G401.6 (cell line): ENCODE measurements at regions not wholly inside any gene's neighbourhood (a gene's known extent, or its start where the extent isn't known, plus 50 kb on each side); places are given as distances from the start of the nearest gene placed in this dataset.

Experiments used
- FAIRE-seq: peaks from 2 replicates; lab custom pipeline; 2012; peaks lifted over from hg19 to GRCh38; lab: Jason Lieb, UNC

- FAIRE-seq = no peak
Observed at GRCh38 chr10:105714728-105715127, 1073.6 kb downstream of the SORCS3 start.

DNA sequence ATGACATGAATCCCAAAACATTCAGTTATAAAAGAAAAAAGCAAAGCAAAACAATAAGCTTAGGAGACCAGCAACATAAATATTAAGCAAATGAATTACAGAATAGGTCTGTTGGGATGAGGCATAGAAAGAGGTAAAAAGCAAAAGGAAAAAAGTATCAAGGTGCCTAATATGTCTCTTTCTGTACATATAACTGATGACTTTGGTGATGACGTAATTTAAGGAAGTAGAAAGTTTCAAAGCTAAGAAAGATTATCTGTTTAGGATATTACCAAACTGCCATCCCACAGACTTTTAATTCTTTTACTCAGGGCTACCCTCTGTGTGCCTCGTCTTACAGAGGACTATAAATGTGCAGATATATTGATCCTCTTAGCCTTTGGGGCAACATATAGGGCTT, 1066.5 kb downstream of the SORCS3 start:
- FAIRE-seq = no peak

DNA sequence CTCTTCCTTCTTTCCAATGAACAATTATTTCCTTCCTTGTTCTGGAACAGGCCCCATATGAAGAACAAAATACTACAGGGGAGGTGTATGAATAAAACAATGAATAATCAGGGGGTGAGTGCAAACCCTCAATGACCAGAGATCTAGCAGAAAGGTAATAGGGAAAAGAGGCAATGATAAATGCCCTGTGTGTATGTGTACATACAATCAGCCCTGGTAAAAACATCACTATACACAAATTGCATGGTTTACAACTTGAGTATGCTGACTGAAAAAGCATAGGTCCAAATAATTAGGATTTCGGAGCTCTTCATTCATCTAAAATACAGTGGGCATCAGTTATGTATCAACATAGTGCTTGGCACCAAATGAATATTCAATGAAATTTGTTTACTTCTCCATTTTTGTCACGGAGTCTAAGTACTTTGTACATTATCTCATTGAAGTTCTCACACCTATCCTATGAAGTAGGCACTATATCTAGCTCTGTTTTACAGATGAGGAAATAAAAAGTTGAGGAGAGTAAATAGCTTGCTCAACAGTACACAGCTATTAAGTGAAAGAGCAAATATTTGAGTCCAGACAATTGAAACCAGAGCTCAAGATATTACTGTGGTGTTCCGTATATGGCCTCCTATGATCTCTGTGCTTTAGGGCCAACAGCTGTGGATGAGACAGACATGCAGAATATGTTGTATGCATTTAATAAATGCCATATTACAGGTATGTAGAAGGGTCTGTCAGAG, 1065.4 kb downstream of the SORCS3 start:
- FAIRE-seq = no peak

DNA sequence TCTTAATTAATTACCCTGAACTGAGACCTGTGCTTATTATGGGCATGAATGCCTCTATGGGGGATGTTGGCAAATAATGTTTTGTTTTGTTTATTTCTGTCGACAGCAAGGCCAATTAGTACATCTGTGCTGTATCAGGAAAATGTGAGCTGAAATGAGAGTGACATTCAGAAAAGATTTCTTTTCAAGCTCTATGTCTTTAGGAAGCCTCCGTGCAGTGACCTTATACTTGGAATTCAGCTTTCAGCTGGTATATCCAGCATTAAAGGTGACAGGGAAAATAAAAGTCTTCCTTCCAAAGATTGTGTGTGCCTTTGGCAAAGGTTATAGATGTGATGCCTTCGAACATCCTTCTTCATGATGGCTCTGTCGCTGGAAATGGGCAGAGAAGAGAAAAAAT, 1061.1 kb downstream of the SORCS3 start:
- no peak for FAIRE-seq

DNA sequence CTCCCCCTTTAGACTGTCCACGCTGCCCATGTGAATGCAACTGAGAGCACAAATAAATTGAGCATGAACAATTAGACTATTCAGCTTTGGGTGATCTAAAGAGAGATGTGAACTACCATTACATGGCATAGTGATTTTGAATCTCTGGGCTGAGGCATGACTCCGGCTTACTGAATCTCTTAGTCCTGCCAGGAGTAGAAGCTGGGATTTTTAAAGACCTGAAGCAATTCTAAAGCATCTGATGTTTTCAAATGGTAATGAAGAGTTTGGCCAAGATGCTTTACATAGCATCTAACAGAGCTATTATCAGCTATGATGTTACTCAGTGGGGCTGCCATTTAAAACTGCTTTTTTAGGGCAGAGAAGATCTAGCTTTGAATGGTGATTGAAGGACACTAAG, 1059.1 kb downstream of the SORCS3 start:
- FAIRE-seq = no peak

- FAIRE-seq = no peak
Observed at GRCh38 chr10:105699504-105699903, 1058.4 kb downstream of the SORCS3 start.

DNA sequence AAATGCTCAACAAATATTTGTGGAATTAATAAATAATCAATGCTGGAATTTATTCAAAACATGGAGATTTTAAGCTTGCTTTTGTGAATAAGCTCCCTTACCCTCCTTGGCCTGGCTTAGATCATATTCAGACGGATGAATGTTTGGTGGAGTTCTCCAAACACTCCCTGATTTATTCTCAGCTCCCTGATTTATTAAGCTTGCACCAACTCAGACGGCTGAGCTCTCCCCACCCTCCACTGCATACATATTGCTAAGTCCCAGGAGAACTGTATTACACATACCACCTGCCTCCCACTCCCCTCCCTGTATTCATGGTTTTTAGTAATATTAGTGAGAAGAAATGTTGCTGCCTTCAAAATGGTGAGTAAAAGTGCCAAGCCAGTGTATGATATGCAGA, 1057.5 kb downstream of the SORCS3 start:
- no peak for FAIRE-seq

- FAIRE-seq = no peak
Observed at GRCh38 chr10:105697290-105697780, 1056.2 kb downstream of the SORCS3 start.

GRCh38 chr10:105691811-105692210, 1050.7 kb downstream of the SORCS3 start:
- no peak for FAIRE-seq

GRCh38 chr10:105682911-105683310, 1041.8 kb downstream of the SORCS3 start:
- no peak for FAIRE-seq

- no peak for FAIRE-seq
Observed at GRCh38 chr10:105681051-105681450, 1040.0 kb downstream of the SORCS3 start.

DNA sequence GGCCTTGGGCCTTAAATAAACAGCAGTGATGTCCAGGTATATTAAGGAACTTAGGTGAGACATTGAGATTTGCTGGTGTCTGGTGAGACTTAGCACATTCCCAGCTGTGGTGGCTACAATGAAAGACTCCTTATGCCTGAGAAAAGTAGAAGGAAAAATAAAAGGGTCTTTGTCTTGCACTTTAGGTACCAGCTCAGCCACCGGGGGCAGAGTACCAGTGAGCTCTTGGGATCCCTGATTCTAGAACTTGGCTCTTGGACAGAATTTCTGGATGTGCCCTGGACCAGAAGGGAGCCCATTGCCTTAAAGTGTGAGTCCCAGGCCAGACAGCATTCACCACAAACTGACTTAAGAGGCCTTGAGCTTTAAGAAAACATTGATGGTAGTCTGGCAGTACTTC, 1038.7 kb downstream of the SORCS3 start:
- no peak for FAIRE-seq

DNA sequence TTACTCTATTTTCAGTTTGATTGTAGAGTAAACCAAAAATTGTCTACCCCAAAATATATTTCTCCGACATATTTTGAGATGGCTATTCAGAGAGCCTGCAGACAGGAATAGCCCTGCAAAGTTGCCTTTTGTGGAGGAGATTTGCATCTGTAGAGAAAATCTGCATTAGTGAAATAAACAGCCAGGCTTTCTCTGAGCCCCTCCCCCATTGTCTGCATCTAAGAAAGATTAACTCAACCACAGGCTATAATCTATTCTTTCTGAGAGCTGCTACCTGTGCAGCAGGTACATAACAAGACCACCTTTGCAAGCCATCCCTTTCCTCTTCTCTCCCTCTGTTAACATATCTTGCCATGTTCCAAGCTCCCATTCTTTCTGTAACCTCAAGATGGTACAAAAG, 1034.2 kb downstream of the SORCS3 start:
- FAIRE-seq = no peak

- no peak for FAIRE-seq
Observed at GRCh38 chr10:105674448-105674847, 1033.4 kb downstream of the SORCS3 start.

DNA sequence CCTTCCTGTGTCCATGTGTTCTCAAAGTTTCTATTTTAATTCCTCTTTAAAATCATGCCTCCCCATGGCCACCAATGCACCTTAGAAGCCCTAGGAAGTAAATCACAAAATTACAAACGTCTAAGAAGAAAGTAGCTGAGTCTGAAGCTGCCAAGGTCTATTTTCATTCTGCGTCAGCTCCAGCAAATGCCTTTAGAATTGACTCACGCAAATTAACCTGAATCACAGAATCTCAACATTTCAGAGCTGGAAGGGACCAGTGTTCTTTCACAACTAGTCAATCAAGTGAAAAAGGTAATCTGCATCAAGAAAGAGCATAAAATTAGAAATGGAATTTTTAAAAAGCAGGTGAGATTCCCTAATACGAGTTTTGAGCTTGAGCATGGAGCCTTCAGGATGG, 1017.6 kb downstream of the SORCS3 start:
- no peak for FAIRE-seq

DNA sequence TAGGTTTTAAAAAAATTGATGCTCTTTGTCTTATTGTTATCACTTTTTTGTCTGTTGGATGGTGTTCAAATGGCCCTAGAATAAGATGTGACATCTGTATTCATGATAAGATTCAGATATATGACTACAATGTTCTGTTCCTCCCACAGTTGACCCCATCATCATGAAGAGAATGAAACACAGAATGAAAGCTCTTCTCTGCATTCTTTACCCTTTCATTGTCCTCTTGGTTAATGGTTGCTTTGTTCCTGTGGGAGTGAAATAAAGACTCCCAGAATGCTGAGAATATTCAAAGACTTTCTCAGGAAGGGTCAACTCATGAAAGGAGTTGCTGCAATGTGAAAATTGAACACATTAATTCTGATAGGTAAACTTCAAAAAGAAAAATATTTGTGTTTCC, 1015.8 kb downstream of the SORCS3 start:
- no peak for FAIRE-seq

DNA sequence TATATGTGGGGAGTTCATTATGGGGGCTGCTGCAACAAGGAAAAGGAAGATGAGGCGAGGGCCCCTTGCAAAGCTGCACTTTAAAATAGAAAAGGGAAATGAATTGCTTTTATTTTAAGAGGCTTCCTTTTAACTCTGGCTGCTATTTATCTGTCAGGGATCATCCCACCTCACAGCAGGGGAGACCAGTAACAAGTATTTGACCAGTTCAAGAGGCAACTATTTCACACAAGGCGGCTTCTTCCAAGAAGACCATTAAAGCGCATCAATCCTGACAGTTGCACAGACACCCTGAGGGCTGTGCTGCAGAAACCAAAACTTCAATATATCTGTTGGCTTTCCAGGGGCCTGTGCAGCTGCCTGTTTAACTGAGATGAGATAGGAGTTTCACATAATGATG, 1009.2 kb downstream of the SORCS3 start:
- no peak for FAIRE-seq

DNA sequence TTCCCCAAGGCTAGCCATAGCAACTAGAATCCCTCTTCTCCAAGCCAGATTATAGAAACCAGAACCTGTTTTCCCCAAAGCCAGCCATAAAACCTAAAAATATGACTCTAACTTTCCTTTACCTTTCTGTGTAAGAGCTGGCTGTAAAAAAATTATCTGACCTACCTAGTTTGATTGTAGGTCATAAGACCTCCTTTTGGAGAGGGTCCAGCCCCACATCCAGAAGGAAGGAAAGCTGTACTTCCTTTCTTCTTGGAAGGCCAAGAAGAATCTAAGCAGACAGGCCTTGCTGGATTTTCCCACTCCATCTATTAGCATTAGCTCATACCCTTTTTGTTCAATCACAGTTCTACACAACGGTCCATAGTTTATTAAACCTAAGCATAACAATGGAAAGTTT, 1006.3 kb downstream of the SORCS3 start:
- FAIRE-seq = no peak

- no peak for FAIRE-seq
Observed at GRCh38 chr10:105644978-105645377, 1003.9 kb downstream of the SORCS3 start.

DNA sequence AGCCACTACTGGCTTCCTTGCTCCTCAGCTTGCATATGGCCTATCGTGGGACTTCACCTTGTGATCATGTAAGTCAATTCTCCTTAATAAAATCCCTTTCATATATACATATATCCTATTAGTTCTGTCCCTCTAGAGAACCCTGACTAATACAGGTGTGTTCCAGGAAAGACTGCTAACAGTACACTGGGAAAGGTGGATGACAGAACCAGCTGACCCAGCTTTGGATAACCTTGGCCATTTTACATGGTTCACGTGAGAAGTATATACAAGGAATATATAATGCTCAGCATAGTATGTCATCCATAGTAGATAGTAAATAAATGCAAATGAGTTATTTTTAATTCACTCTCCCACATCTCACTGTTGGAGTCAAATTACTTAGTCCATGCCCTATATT, 1003.5 kb downstream of the SORCS3 start:
- no peak for FAIRE-seq

GRCh38 chr10:105644091-105644490, 1003.0 kb downstream of the SORCS3 start:
- no peak for FAIRE-seq

DNA sequence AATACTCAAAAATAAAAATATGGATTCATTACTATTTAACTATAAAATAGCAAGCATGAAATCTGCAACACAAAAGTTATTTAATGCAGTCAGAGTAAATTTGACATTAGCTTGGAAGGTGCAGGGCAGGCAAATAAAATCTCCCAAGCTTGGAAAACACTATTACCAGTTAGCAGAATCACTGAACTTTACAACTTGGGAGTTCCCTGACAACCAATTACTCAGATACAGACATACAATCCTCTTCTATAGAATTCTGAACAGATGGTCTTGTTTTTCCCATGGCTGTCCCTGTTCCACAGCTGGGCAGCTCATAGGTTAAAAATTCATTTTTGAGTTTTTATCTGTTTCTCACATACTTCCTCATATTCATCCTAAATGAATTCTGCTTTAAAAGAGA, 1002.6 kb downstream of the SORCS3 start:
- no peak for FAIRE-seq

DNA sequence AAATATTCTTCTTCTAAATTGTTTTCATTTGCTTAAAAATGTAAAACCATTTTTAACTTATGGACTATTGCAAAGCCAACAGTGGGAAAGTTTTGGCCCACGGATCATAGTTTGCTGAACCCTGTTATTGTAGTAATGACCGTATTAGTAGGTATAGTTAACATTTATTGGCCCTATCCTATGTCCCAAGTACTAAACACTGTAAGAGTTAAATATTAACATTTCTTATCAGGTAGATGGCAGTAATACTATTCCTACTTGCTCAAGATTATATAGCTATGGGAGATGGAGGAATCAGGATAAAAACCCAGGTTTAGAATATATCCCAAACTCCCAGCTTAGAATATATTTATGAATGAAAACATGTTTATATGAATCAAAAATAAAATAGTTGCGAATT, 993.2 kb downstream of the SORCS3 start:
- no peak for FAIRE-seq

GRCh38 chr10:105615715-105616365, 974.8 kb downstream of the SORCS3 start:
- FAIRE-seq = no peak
